Fibroblast of skin of right biceps (primary cell): ENCODE measurements at regions not wholly inside any gene's neighbourhood (a gene's known extent, or its start where the extent isn't known, plus 50 kb on each side); places are given as distances from the start of the nearest gene placed in this dataset.
"Not testable (repeated sequence)": the region's sequence is repeated elsewhere in the genome, so short reads cannot be mapped to it uniquely, and the experiment has no call there.

Experiments
- DNase-seq: peaks from one replicate; pipeline ENCODE4 v3.0.0-alpha.2; 2013

DNA sequence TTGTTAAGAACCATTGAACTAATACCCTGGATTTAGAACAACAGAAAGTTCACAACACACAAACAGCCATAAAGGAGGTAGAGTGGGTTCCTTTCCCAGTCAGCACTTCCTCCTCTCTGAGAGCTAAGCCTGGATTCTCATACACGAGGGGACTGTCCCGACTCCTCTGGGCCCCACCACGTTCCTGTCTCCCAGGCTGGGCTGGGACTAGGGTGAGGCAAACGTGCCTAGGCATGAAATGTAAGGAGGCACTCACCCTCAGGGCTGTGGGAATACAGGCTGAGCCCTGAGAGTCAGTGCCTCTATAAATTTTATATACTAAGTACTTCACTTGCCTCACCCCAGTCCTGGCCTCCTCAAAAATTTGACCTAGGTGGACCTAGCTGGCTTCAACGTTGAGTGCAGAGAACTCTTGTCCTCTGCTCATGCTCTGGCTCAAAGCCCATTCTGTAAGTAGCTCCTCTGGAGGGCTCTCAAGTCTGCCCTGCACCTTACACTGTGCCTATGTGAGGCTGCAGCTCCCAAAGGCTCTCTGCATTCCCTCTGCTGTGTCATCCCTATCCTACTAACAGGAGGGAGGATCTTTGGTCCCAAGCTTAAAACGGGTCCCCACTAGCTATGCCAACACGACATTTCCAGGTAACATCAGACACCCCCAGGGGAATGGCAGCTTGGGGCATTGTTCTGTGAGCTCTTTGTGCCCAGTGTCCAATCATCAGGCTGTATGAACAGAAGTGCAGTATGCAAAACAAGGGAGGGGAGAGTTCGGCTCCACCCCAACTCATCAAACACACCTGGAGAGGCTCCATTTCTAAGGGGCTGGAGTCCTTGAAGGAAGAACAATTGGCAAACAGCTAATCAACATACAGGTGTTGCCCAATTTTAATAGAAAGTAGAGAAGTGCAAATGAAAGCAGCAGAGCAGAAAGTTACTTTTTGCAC lies 233.2 kb downstream of the RPLP1 start:
- no peak for DNase-seq

DNA sequence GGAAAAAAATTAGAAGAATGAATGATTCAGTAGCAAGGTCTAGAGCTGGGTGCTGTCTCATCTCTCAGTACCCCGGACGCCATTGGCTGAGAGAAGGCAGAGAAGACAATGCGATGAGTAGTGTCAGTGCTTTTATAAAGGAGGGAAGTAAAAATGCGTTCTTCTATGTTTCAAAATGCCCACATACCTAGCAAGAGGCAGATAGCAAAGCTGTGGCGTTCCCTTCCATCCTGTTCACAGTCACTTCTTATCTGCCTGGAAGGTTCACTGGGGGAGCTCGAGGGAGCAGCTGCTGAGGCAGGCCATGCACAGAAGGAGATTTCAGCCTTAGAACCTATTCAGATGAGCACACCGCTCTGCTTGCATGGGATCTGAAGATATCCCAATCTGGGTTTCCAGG lies 234.0 kb downstream of the RPLP1 start:
- no peak for DNase-seq

- DNase-seq = no peak
Observed at GRCh38 chr15:69689133-69689532, 236.5 kb downstream of the RPLP1 start.

DNA sequence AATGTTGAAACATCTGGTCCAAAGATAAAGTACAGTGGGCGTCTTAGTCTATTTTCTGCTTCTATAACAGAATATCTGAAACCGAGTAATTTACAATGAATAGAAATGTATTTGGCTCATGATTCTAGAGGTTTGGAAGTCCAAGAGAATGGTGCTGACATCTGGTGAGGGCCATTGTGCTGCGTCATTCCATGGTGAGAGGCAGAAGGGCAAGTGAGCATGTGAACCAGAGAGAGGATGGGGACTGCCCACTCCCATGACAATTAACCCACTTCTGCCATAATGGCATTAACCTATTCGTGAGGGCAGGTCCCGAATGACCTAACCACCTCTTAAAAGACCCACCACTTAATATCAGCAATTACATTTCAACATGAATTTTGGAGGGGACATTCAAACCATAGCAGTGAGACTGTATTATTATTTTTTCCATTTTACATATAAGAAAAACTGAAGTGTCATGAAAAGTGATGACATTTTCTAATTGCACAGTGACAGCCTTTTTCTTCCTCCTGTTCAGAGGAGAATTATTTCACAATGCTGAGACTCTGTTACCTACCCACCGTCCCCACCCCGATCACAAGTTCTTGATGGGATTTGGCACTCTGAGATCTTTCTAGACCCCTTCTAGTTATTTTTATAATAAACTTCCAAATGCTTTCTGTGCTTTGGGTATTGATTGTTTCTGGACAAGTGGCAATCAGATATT lies 238.8 kb downstream of the RPLP1 start:
- no peak for DNase-seq

DNA sequence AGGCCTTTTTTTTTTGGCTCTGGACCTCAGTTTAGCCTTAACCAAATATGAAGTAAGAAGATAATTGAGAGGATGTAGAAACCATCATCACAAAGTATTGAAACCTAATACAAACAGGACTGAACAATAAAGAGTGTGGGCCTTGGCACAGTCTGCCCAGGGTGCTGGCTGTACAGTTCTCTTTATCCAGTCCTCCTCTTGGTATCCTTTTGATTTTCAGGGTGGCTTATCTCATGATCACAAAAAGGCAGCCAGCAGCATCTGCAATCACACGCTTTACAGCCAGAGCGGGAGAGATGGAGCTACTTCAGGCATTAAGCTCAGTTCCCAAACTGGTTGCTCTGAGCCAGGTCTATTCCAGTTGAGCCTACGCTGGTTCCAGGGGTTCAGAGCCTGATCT lies 239.7 kb downstream of the RPLP1 start:
- DNase-seq = no peak

DNA sequence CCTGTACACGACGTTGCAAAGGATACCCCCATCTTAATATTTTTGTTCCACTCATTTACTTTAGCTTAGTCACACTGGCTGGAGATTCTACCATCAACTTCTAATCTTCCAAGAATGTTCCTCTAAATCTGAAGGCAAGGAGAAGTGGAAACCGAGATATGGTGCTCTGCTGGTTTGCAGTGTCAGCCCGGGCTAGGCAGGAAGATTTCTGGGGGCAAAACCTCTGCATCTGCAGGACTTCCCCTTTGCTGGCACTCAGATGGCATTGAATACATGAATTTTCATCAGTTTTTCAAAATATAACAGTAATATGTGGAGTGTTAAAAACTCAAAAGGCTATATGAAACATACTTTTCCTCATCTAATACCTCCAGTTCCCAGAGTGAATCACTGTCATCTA lies 240.4 kb downstream of the RPLP1 start:
- DNase-seq = no peak

DNA sequence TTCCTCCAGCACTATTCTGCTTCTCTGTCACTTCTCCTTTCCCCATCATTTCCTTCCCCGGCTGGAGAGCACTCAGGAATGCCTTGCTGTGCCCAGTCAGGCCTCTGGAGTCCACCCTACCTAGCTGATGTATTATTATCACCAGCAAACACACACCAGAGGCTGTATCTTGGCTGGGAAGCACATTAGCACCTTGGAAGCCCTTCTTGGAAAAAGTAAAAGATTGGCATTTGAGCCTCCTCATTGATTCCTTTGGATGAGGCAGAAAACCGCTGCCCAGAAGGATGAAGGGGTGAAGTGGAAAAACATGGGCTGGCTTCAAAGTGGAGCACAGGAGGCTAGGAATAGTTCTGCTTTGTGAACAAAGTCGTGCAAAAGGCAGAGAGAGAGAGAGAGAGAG lies 244.3 kb downstream of the RPLP1 start:
- DNase-seq = no peak

GRCh38 chr15:69697916-69698315 lies 245.3 kb downstream of the RPLP1 start:
- no peak for DNase-seq

GRCh38 chr15:69699096-69699495 lies 246.5 kb downstream of the RPLP1 start:
- DNase-seq = no peak

DNA sequence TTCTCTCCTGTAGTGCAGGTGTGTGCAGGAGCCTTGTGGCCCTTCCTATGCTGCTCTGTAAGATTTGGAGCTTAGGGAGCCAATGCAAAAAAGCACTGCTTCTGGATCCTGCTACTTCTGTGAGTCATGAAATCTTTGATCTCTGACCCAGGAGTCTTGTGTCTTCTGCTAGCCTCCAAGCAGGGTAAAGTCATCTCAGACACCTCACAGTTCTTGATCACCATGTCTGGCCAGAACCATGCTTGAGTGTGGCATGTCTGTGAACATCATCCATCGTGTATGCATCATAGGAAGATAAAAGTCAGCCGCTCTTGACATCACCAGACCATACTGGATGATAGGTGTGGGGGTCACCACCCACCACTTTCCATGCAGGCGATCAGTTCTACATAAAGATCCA lies 247.8 kb downstream of the RPLP1 start:
- no peak for DNase-seq

- DNase-seq = no peak
Observed at GRCh38 chr15:69701198-69701597, 248.6 kb downstream of the RPLP1 start.

DNA sequence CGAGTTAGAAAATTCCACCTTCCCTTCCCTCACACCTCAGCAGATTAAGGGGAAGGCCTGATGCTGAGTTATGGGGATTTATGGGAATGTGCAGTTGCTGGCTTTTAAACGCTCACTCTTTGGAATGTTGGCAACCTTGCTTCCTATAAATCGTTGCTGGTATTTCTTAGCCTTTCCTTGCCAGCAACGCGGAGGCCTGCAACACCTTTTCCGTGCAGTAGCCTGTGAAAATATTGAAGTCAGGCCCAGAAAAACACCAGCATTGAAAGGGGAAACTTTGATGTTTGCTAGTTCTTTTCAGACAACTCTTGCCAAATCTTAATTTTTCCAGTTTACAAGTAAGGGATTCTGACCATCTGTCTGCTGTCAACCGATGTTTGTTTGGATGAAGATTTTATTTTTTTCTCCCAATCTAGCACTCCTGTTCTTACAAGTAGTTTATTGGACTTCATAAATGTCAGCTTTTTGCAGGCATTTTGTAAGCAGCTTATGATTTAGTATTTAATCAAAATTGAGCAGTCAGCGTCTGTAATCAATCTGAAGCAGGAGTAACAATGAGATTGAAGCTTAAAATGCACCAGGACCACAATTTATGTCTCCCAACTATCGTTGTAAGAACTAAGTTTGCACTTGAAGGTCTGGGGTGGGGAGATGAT lies 251.0 kb downstream of the RPLP1 start:
- peak; percentile 22 for DNase-seq

GRCh38 chr15:69704229-69704628 lies 251.6 kb downstream of the RPLP1 start:
- peak; percentile 24 for DNase-seq

DNA sequence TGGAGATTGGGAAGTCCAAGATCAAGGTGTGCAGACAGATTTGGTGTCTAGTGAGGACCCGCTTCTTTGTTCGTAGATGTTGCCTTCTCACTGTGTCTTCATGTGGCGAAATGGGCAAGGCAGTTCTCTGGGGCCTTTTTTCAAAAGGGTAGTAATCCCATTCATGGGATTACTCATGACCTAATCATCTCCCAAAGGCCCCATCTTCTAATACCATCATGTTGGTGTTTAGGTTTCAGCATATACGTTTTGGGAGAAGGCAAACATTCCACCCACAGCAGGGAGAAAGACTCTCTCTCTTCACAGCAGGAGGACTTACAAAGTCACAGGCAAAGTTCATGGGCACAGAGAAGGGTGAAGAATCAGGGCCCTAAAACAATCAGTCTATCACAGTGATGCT lies 252.1 kb downstream of the RPLP1 start:
- peak; percentile 35 for DNase-seq

DNA sequence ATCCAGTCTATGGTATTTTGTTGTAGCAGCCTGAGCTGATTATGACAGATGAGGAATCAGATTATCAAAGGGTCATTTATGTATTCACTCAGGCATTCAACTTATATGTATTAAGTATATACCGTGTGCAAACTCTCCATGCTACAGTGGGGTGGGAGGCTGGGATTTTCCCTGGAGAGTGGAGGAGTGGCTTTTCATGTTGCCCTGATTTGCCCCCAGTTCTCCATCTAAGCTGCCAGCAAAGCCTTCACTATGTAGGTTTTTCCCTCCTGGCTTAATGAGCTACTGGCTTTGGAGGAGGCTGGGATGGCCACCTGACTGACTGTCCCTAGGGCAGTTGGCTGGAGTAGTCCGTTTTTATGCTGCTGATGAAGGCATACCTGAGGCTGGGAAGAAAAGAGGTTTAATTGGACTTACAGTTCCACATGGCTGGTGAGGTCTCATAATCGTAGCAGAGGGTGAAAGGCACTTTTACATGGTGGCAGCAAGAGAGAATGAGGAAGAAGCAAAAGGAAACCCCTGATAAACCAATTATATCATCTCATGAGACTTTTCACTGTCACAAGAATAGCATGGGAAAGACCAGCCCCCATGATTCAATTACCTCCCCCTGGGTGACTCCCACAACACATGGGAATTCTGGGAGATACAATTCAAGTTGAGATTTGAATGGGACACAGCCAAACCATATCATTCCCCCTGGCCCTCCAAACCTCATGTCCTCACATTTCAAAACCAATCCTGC lies 253.9 kb downstream of the RPLP1 start:
- no peak for DNase-seq

GRCh38 chr15:69707241-69707640 lies 254.6 kb downstream of the RPLP1 start:
- not testable (repeated sequence) for DNase-seq

DNA sequence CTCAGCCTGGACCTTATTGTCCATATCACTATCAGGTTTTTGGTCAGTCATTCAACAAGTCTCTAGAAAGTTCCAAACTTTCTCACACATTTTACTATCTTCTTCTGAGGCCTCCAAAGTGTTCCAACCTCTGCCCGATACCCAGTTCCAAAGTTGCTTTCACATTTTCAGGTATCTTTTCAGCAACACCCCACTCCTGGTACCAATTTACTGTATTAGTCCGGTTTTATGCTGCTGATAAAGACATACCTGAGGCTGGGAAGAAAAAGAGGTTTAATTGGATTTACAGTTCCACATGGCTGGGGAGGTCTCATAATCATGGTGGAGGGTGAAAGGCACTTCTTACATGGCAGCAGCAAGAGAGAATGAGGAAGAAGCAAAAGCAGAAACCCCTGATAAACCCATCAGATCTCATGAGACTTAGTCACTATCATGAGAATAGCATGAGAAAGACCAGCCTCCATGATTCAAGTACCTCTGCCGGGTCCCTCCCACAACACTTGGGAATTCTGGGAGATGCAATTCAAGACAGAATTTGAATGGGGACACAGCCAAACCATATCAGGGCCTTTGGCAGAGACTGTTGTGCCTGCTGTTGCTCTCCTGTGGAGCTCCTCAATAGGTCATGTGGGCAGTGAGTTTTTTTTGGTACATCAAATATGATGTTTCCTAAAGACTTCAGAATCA lies 256.0 kb downstream of the RPLP1 start:
- DNase-seq = not testable (repeated sequence)

- no peak for DNase-seq
Observed at GRCh38 chr15:69712991-69713390, 260.4 kb downstream of the RPLP1 start.

GRCh38 chr15:69713726-69714559 lies 261.3 kb downstream of the RPLP1 start:
- no peak for DNase-seq

GRCh38 chr15:69715210-69715609 lies 262.6 kb downstream of the RPLP1 start:
- DNase-seq = no peak

GRCh38 chr15:69718436-69718835 lies 265.8 kb downstream of the RPLP1 start:
- no peak for DNase-seq
